ENCODE measurements at regions not wholly inside any gene's neighbourhood (a gene's known extent, or its start where the extent isn't known, plus 50 kb on each side); places are given as distances from the start of the nearest gene placed in this dataset.
A peak's percentile ranks its signal among the peaks of the same experiment; 100 is the strongest.

- DNase-seq (ENCODE audit: low spot score) = no peak
- H3K36me3 ChIP-seq (ENCODE audit: low read depth) = no peaks in the 10 kb centered on the region
- no peak overlapping the region for H3K4me3 ChIP-seq (ENCODE audit: severe bottlenecking)
- TF ChIP-seq, protein P1, sequence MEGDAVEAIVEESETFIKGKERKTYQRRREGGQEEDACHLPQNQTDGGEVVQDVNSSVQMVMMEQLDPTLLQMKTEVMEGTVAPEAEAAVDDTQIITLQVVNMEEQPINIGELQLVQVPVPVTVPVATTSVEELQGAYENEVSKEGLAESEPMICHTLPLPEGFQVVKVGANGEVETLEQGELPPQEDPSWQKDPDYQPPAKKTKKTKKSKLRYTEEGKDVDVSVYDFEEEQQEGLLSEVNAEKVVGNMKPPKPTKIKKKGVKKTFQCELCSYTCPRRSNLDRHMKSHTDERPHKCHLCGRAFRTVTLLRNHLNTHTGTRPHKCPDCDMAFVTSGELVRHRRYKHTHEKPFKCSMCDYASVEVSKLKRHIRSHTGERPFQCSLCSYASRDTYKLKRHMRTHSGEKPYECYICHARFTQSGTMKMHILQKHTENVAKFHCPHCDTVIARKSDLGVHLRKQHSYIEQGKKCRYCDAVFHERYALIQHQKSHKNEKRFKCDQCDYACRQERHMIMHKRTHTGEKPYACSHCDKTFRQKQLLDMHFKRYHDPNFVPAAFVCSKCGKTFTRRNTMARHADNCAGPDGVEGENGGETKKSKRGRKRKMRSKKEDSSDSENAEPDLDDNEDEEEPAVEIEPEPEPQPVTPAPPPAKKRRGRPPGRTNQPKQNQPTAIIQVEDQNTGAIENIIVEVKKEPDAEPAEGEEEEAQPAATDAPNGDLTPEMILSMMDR (IDR thresholded peaks at IDR 0.05; ENCODE audit: poor library complexity, severe bottlenecking) = no peak
- ATAC-seq (ENCODE audit: low read depth) = no peak
- no peaks in the 10 kb centered on the region for H3K27me3 ChIP-seq (ENCODE audit: insufficient read depth, poor library complexity, severe bottlenecking)
- H3K27ac ChIP-seq (ENCODE audit: poor library complexity, severe bottlenecking) = no peak overlapping the region
- peaks cover 14% of the 10 kb centered on the region for H3K4me1 ChIP-seq (ENCODE audit: insufficient read depth, poor library complexity, severe bottlenecking)
- no peaks in the 10 kb centered on the region for H3K9me3 ChIP-seq (ENCODE audit: severe bottlenecking)
Measured at GRCh38 chr18:55907453-55908175, 319.6 kb upstream of the TCF4 start.

GRCh38 chr18:55906536-55906935, 318.5 kb upstream of the TCF4 start:
- TF ChIP-seq, protein P1 (IDR thresholded peaks at IDR 0.05; ENCODE audit: poor library complexity, severe bottlenecking) = no peak
- no peak overlapping the region for H3K27ac ChIP-seq (ENCODE audit: poor library complexity, severe bottlenecking)
- no peak for ATAC-seq (ENCODE audit: low read depth)
- H3K4me1 ChIP-seq (ENCODE audit: insufficient read depth, poor library complexity, severe bottlenecking) = peaks cover 14% of the 10 kb centered on the region
- H3K27me3 ChIP-seq (ENCODE audit: insufficient read depth, poor library complexity, severe bottlenecking) = no peaks in the 10 kb centered on the region
- H3K4me3 ChIP-seq (ENCODE audit: severe bottlenecking) = no peak overlapping the region
- no peaks in the 10 kb centered on the region for H3K9me3 ChIP-seq (ENCODE audit: severe bottlenecking)
- no peak for DNase-seq (ENCODE audit: low spot score)
- H3K36me3 ChIP-seq (ENCODE audit: low read depth) = no peaks in the 10 kb centered on the region

- TF ChIP-seq, protein P1 (IDR thresholded peaks at IDR 0.05; ENCODE audit: poor library complexity, severe bottlenecking) = no peak
- Histone ChIP-seq H3K27me3 (ENCODE audit: insufficient read depth, poor library complexity, severe bottlenecking) (no peaks in the 10 kb centered on the region), H3K27ac (ENCODE audit: poor library complexity, severe bottlenecking) (no peak overlapping the region), H3K4me1 (ENCODE audit: insufficient read depth, poor library complexity, severe bottlenecking) (peaks cover 18% of the 10 kb centered on the region), H3K9me3 (ENCODE audit: severe bottlenecking) (no peaks in the 10 kb centered on the region), H3K4me3 (ENCODE audit: severe bottlenecking) (no peak overlapping the region), H3K36me3 (ENCODE audit: low read depth) (no peaks in the 10 kb centered on the region)
- ATAC-seq (ENCODE audit: low read depth) = no peak
- no peak for DNase-seq (ENCODE audit: low spot score)
Measured at GRCh38 chr18:55903911-55904310, 315.9 kb upstream of the TCF4 start.

- peak; percentile 33; the same call in 1 of the 3 replicates for ATAC-seq (ENCODE audit: low read depth)
- DNase-seq (ENCODE audit: low spot score) = no peak
- Histone ChIP-seq H3K9me3 (ENCODE audit: severe bottlenecking) (no peaks in the 10 kb centered on the region), H3K27me3 (ENCODE audit: insufficient read depth, poor library complexity, severe bottlenecking) (no peaks in the 10 kb centered on the region), H3K27ac (ENCODE audit: poor library complexity, severe bottlenecking) (peak overlapping the region; percentile 18), H3K36me3 (ENCODE audit: low read depth) (no peaks in the 10 kb centered on the region), H3K4me1 (ENCODE audit: insufficient read depth, poor library complexity, severe bottlenecking) (peaks cover 11% of the 10 kb centered on the region), H3K4me3 (ENCODE audit: severe bottlenecking) (no peak overlapping the region)
- TF ChIP-seq, protein P1 (IDR thresholded peaks at IDR 0.05; ENCODE audit: poor library complexity, severe bottlenecking) = no peak
Measured at GRCh38 chr18:55900380-55900779, 312.4 kb upstream of the TCF4 start.

- Histone ChIP-seq H3K4me1 (ENCODE audit: insufficient read depth, poor library complexity, severe bottlenecking) (peaks cover 15% of the 10 kb centered on the region), H3K27ac (ENCODE audit: poor library complexity, severe bottlenecking) (no peak overlapping the region), H3K36me3 (ENCODE audit: low read depth) (no peaks in the 10 kb centered on the region), H3K27me3 (ENCODE audit: insufficient read depth, poor library complexity, severe bottlenecking) (no peaks in the 10 kb centered on the region), H3K9me3 (ENCODE audit: severe bottlenecking) (no peaks in the 10 kb centered on the region), H3K4me3 (ENCODE audit: severe bottlenecking) (no peak overlapping the region)
- DNase-seq (ENCODE audit: low spot score) = no peak
- ATAC-seq (ENCODE audit: low read depth) = no peak
- TF ChIP-seq, protein P1 (IDR thresholded peaks at IDR 0.05; ENCODE audit: poor library complexity, severe bottlenecking) = no peak
Measured at GRCh38 chr18:55897091-55897689, 309.2 kb upstream of the TCF4 start.
